HCEC 1CT (cell line): ENCODE measurements at regions not wholly inside any gene's neighbourhood (a gene's known extent, or its start where the extent isn't known, plus 50 kb on each side); places are given as distances from the start of the nearest gene placed in this dataset.
"Not testable (repeated sequence)": the region's sequence is repeated elsewhere in the genome, so short reads cannot be mapped to it uniquely, and the experiment has no call there.

Experiments
- DNase-seq: peaks from one replicate; pipeline ENCODE4 v3.0.0-alpha.2; 2017

GRCh38 chr6:8361259-8361658, 74.1 kb downstream of the SLC35B3 start:
- no peak for DNase-seq

GRCh38 chr6:8352966-8353340, 82.4 kb downstream of the SLC35B3 start:
- DNase-seq, result no peak

- DNase-seq, result no peak
These were observed 82.9 kb downstream of the SLC35B3 start for GRCh38 chr6:8352335-8352965.

- no peak for DNase-seq
These were observed 91.7 kb downstream of the SLC35B3 start for GRCh38 chr6:8343600-8343999.

GRCh38 chr6:8342241-8342819, 93.0 kb downstream of the SLC35B3 start:
- no peak for DNase-seq

- DNase-seq, result no peak
These were observed 98.2 kb downstream of the SLC35B3 start for GRCh38 chr6:8337147-8337546.

- DNase-seq, result no peak
These were observed 98.8 kb downstream of the SLC35B3 start for GRCh38 chr6:8336406-8337057.

GRCh38 chr6:8335896-8336295, 99.4 kb downstream of the SLC35B3 start:
- DNase-seq, result no peak

GRCh38 chr6:8335381-8335780, 100.0 kb downstream of the SLC35B3 start:
- DNase-seq, result no peak

- DNase-seq, result no peak
These were observed 101.2 kb downstream of the SLC35B3 start for GRCh38 chr6:8334113-8334512.

- DNase-seq, result no peak
These were observed 105.8 kb downstream of the SLC35B3 start for GRCh38 chr6:8329562-8329961.

GRCh38 chr6:8325743-8326142, 109.6 kb downstream of the SLC35B3 start:
- DNase-seq, result no peak

GRCh38 chr6:8322659-8323058, 112.7 kb downstream of the SLC35B3 start:
- no peak for DNase-seq

- DNase-seq, result no peak
These were observed 113.5 kb downstream of the SLC35B3 start for GRCh38 chr6:8321671-8322404.

- DNase-seq, result no peak
These were observed 120.2 kb downstream of the SLC35B3 start for GRCh38 chr6:8315154-8315553.

- no peak for DNase-seq
These were observed 133.8 kb downstream of the SLC35B3 start for GRCh38 chr6:8301502-8301901.

GRCh38 chr6:8299034-8299433, 136.3 kb downstream of the SLC35B3 start:
- no peak for DNase-seq

- DNase-seq, result not testable (repeated sequence)
These were observed 152.4 kb downstream of the SLC35B3 start for GRCh38 chr6:8282946-8283345.

GRCh38 chr6:8282380-8282779, 153.0 kb downstream of the SLC35B3 start:
- no peak for DNase-seq

- no peak for DNase-seq
These were observed 156.1 kb downstream of the SLC35B3 start for GRCh38 chr6:8279041-8279805.

- DNase-seq, result no peak
These were observed 156.8 kb downstream of the SLC35B3 start for GRCh38 chr6:8278562-8278961.

- DNase-seq, result no peak
These were observed 157.6 kb downstream of the SLC35B3 start for GRCh38 chr6:8277769-8278168.

- DNase-seq, result no peak
These were observed 159.2 kb downstream of the SLC35B3 start for GRCh38 chr6:8276148-8276547.
